ENCODE measurements at regions not wholly inside any gene's neighbourhood (a gene's known extent, or its start where the extent isn't known, plus 50 kb on each side); places are given as distances from the start of the nearest gene placed in this dataset.

DNA sequence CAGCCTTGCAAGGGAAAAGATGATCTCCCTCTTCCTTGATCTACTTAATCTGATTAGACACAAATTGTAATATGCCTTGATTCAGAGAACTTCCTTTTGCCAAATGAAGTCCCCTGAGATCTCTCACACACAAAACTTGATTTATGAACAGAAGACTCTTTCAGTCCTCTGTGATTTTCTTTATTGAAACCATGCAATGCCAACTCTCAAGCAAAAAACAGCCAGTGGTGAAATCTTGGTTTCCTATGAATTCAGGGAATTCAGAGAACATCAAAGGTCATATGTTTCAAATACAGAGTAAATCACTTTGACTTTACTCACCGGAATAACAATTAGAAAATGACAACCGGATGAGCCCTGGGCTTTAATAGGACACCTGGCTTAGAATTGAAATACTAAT, 211.7 kb downstream of the ABHD5 start:
- DNase-seq = no peak

DNA sequence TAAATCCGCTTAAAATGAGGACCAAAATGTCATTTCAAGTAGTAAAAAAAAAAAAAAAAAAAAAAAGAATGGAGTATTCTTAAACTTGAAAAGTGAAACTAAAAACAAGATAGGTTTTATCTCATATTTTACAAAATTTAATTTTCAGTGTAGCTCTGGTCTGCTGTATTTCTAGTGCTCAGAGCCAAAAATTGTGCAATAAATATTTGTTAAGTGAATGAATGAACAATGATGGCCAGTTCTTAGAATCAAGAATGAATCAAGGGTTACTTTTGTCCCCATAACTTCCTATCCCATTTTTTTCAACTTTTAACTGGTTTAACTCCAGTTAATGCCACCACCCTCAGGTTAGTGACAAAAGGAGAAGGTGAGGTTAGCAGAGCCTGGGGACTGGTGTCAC, 214.4 kb downstream of the ABHD5 start:
- no peak for DNase-seq

DNA sequence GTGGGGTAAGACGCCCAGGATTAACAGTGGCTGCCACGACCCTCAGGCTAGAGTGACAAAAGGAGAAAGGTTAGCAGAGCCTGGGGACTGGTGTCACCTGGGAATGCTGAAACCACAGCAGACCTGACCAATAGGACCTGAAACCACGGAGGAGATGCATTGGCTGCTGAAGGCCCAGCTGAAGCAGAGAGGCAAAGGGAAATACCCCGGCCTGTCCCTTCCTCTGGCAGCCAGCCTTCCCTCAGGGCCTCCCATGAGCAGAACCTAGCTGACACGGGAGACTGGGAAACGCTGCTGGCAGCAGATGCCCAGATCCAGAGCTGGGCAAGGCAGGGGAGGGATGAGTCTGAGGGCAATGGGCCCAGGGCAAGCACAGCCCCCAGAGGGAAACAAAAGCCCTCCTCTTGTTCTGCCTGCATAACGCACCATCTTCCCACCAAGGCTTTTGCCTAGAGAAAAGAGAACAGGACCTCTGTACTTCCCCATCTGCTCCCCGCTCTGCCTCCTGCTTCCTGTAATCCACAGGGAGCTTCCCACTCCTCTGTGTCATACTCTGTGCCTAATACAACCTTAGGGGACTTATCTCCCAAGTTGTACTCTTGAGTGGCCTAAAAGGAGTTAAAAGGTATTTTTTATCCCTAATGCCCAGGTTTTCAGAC, 216.2 kb downstream of the ABHD5 start:
- DNase-seq = no peak

DNA sequence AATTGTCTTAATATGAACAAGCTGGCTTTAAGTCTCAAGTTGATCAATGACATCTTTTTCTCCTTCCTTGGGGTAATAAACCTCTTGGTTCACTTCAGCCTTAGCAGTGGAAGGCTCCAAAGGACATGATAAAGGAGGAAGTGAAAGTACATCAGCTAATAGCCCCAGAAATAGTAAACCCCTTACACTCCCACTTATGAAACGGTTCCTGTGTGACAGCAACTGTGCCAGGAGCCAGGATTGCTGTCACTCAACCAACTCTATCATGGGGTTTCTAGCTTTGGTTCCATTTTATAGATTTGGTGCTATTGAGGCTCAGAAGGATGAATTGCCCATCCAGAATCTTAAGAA, 216.7 kb downstream of the ABHD5 start:
- no peak for DNase-seq

DNA sequence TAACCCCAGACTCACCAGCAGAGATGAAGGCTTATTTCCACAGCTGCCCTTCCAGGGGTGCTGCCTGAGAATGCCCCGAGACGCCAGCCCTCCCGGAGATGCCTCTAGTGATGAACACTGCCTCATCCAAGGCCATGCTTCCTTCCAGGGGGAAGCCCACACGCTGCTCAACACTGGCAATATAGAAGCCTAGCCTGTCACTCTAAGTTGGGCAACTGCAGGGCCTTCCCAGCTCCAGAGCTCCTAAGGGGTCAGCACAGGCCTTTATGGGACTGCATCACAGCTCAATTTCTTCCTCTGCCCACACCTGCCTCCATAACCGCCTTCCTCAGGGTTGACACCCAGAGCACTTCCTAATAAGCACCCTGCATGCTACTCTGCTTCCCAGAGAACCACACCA, 217.7 kb downstream of the ABHD5 start:
- no peak for DNase-seq

DNA sequence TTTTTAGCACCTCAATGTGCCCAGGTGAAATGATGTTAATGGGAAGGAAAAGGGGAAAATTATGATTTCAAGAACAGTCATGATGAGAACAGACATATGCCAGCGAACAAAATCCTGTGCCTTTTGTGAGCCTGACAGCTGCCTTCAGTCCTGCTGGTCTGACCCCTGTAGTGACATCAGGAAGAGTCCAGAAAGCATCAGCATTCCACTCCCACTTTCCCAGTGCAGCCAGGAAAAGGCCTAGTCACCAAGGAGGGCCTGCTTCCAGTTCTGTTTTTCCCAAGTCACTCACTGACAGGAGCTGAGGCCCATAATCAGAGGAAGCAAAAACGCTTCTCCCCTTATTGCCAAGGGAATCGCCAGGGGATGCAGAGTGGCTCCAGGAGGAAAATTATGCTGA, 218.4 kb downstream of the ABHD5 start:
- no peak for DNase-seq

DNA sequence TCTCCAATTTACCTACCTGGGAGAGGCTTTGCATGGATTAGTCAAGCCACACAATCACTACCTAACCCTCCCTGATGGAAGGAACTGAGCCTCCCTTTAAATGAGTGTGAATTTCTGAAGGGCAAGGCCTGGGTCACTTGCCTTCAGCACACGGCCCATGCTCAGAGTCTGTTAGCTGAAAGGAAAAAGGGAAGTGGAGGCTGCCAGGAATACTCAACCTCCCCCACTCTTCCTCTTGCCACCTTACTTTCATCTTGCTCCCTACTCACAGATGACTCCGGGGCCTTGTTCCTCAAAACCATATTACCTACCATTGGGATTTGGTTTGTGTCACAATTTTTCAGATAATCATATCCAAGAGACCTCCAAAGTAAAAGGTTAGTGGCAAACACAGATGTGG, 220.0 kb downstream of the ABHD5 start:
- no peak for DNase-seq

DNA sequence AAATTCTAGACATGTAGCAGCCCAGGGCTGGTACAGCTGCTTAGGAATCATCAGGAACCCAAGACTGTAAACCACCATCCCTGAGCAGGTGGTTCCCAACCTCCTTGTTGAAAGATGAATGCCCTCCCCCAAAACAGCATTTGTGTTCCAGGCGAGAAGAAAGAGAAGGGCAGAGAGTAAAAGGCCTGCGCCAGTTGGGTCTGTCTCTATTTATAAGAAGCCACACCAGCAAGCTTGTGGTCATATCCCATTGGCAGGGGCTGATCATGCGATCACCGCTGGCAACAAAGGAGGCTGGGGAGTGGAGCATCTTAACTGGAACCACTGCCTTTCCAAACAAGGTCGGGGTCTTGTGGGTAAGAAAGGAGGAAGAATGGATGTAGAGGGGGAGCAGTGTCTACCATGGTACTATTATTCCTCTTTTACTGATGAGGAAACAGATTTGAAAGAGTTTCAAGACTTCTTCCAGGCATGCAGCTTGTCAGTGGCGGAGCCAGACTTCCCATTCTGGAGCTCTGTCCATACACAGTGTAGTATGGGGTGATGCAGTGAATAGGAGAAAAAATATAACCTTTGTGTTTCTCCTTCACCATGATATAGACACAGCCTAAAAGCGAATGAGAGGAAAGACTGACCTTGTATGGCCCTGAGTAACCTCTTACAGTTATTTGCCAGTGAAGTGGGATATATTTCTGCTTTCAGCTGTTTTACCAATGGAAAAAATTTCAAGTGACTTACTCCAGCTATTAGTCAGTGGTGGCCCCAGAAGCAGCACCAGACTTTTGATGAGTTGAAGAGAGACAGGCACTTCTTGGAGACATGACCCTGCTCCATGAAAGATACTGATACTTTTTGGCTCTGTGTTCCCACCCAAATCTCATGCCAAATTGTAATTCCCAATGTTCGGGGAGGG, 222.6 kb downstream of the ABHD5 start:
- no peak for DNase-seq

DNA sequence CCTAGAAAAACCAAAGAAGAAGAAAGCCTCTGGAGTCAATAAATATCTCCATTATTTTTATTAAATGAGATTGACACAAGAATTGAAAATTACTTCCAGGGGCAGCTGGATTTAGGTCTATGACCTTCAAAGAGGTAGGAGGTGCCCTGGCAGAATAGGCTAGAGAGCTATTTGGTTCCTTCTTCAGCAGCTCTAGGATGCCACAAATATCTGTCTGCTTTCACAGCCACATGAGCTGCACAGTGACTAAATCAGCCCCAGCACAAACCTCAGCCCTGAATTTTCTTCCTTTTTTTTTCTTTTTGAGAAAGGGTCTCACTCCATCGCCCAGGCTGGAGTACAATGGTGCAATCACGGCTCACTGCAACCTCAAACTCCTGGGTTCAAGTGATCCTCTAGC, 223.5 kb downstream of the ABHD5 start:
- no peak for DNase-seq

DNA sequence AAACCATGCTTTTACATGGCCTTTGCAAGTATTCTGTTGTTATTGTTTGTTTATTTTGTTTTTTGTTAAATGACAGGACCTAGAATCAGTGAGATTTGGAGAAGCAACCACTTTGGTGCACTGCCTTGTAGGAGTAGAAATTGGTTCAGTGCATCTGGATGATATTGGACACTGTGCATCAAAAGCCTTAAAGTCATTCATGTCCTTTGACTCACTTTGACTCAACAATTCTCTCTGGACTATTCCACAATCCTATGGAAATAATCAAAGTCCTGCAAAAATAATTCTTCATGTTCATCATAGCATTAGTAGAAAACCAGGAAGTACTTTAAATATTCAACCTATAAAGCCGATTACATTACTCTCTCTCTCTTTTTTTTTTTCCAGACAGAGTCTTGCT, 224.8 kb downstream of the ABHD5 start:
- no peak for DNase-seq

DNA sequence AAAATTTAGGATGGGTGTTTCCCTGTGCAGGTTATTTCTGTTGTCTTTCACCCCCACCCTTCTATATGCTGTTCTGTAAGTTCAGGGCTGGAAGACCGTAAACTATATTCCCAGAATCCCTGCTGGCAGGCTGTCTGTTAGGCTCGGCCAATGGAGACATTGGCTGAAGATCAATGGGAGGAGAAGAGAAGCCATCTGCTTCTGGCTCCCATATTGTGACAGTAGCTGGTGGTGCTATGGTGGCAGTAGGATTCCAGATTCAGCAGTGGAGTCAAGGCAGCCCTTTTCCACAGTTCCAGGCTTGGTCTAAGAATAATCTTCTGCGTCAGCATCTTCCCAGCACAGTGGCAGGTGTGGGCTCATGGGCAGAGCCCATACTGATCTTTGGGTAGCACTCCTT, 226.6 kb downstream of the ABHD5 start:
- DNase-seq = no peak

DNA sequence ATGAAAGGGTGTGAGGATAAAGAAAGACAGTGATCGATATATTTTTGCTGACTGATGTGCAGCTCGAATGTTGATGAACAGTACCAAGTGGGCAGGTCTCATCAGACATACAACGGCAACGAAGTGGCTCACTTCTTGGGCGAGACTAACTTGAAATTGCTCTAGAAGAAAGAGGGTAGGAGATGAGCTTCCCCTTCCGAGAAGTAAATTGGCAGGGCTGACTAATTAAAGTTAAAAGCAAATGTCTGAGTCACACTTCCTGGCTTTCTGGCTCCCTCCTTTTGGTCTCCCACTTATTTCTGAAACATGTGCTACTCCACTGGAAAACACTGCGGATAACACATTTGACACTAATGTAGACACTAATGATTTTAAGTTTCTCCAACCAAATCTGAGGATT, 228.3 kb downstream of the ABHD5 start:
- no peak for DNase-seq

DNA sequence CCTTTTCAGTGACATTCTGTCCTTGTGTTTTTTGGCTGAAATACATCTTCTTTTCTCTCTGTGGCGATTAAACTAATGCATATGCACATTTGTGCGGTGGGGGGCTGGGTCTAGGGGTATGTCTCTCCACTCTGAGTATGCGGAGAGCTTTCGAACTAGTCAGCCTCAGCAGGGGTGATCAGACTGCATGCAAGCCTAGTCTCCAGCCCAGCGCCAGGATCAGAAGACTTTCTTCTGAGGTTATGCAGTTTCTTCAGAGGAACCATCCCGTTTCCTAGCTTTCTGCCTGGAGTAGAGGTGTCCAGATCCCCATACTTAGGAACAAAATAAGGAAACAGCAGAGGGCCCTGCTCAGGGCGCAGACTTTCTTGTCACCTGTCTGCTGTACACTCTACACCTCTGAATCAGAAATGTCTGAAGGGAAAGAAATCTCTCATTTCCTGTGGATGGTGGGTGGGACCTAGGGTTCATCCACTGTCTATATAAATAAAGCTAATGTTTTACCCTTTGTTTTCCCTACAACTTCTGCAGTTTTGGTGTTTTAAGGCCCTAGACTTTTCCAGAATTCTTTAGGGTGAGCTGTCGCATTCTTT, 230.4 kb downstream of the ABHD5 start:
- no peak for DNase-seq

DNA sequence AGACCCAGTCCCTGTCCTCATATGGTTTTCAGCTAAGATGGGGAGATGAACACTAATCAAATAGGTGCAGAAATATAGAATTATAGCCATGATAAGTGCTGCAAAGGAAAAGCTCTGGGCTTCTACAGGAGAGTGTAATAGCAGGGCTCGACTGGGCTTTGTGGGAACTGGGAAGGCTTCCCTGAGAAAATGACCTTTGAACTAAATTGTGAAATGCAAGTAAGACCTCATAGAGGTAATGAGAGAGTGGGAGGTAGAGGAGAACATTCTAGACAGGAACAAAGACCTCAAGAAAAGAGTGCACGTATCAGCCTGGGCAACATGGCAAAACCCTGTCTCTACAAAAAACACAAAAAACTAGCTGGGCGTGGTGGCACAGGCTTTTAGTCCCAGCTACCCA, 231.6 kb downstream of the ABHD5 start:
- DNase-seq = no peak

DNA sequence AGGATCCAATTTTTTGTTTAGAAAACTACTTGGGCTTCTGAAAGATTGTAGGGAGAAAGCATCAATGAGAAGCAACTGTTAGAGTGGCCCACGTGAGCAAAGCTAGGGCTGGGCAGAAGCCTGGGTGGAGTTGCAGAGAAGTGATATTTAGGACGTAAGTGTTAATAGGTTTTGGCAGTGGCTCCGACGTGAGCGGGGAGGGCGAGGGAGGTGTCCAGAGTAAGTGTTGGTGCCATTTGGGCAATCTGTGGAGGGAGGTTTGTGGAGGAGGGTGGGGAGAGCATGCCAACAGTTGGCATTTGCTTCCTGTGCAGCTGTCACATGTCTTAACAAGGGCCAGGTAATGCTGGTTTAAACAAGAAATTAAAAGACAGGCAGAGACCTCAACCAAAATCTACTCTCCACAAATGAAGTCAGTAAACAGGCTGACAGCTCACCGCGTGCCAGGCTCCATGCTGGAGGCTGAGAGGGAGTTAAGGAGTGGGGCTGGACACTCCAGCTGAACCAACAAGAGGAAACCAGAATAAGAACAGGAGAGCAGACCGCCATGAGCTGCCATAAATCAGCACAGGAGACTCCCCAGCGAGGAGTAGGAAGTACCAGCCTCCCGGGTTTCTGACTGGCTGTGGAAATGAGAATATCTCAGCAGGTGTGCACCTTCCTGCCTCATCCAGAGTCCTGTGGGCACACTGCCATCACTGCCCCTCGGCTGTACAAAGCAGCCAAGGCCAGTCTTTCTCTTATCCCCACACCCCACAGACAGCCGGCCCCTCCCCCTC, 232.6 kb downstream of the ABHD5 start:
- no peak for DNase-seq

DNA sequence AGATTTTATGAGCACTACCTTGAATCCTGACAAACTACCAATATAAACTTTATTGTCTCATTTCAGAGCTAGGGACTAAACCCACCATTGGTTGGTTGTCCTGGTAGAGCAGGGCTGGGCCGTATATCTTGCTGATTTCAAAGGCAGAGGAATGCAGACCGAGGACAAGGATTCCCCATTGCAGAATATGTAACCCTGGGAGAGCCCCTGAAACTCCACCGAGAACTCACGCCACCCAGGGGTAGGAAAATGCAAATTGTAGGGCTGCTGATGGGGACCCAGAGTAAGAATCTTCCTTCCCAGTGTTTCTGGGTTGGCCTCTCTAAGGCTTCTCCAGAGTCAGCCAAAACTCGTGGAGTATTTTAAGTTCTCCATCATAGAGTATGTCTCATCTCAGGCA, 235.3 kb downstream of the ABHD5 start:
- DNase-seq = no peak

DNA sequence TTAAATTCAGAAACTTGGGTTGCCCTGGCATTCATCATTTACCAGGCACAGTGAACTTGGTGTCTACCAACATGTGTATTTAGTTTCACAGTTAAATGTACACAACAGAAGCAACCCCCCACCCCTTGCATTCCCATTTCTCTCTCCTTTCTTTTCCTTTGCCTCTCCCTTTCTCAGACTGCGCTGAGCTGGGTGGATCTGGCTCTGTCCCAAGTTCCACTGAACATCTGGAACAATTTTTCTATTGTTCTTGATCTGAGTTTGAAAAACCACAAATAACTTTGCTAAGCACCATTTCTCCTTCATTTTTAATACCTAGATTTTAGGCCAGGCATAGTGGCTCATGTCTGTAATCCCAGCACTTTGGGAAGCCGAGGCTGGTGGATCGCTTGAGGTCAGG, 242.2 kb downstream of the ABHD5 start:
- DNase-seq = no peak

DNA sequence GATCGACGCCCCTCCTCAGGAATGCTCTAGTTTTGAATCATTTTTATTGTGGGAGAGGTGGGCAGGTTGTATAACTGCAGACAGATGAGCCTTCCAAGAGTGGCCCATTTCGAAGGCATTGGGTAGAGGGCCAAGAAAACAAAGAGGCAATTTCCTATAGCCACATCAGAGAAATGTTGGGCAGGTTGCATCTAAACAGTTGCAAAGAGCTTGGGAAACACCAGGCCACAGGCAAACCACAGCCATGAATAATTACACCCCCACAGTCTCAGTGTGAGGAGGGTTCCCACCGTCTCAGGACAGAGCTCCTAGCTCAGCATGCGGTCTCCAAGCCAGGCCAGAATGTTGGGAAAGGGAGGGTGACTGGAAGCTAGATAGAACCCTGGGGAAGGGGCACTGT, 257.3 kb downstream of the ABHD5 start:
- no peak for DNase-seq

DNA sequence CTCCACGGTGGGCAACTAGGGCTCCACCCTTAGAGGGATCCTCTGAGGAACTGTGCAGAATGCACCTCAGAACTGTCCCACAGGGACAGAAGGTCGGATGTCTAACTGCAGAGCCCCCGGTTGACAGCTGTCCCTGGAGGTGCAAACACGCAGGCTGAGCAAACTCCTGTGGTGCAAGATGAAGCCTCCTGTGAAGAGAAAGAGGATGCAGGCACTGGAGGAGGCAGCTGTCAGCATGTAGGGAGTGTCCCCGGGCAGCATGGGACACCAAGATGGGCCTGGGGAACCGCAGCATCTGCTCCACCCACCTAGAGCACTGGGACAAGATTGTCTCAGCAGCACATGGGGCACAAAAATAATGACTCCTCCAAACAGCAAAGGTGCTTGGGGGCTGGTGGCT, 258.9 kb downstream of the ABHD5 start:
- DNase-seq = no peak

DNA sequence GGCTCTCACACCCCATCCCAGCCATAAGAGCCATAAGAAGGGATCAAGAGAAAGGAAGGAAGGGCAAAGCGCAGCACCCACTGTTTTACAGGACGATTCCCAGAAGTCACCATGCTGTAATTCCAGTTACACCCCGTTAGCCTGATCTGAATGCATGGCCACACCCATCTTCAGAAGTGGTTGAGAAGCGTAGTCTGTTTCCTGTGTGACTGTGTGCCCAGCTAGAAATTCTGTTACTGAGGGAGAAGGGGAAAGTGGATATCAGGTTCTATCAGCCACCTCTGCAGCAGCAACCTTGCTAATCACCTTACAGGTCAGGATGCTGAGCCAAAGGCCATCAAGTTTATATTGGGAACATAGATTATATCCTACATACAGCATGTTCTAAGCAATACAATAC, 260.0 kb downstream of the ABHD5 start:
- DNase-seq = no peak

DNA sequence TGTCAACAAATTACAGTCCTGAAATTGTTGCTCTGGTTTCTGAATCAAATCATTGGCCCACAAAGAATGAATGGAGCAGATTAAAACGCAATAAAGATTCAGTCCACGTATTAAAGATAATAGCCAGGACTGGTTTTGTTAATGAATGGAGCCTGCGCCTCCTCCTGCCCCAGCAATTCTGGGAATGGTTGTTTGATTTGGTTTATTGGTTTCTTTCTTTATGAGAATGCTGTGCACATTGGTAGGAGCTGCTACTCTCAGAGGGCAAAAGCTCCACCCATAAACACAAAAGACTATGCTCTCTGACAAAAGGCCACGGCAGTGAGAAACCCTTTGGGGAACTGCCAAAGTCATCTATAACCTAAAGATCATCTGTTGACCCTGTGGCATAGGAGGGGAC, 261.1 kb downstream of the ABHD5 start:
- DNase-seq = no peak

DNA sequence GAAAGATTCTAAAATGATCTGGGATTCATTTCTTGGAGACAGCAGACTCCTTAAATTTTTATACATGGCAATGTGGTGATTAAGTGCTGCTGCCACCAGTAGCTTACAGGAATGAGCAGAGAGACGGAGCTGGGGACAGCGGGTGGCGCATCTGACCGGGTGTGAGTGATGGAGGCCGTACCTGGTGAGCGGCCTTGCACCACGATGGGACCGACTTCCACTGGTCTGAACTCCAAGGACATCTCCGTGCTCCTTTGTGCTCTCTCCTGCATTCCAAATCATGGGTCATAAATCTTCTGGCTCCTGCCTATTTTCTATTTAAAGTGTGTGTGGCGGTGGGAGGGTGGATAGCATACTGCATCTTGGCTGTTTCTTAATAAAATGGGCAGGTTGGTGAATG, 262.6 kb downstream of the ABHD5 start:
- no peak for DNase-seq

DNA sequence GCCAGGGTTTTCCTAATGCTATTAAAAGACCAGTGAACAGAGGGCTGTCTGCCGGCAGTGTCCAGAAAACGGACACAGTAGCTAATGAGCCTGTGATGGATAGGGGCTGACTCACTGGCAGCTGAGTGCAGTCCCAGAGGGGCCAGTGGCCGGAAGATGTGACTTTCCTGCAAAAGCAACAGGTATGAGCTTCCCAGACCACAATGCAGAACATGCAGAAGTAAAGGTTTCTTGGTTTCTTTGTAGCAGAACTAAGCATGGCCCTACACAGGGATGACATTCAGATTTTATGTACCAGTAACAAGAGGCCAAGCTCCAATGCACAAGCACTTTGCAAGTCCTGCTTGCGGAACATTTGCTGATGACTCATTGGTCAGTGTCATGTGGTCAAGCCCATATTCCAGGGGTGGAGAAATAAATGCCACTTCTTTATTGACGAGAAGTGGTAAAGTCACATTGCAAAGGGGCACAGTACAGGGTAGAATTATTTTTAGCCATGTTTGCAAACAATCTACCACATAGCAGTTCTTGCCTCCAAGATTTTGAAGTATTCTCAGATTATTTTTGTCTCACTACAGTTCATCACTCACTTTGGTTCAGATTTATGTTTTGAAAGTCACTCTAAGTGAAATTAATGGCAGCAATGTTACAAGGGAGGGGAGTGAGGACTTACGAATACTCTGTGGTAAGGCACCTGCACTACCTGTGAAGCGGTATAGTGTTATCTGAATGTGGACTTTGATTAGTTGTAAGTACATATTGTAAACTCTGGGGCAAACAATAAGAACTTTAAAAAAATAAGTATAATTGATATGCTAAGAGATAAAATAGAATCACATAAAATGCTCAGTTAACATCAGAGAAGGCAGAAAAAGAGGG, 263.3 kb downstream of the ABHD5 start:
- DNase-seq = no peak
